H9 (cell line): ENCODE measurements at regions not wholly inside any gene's neighbourhood (a gene's known extent, or its start where the extent isn't known, plus 50 kb on each side); places are given as distances from the start of the nearest gene placed in this dataset.

Source experiments
- DNase-seq: peaks from one replicate; pipeline ENCODE4 v3.0.0-alpha.2; 2017
- H2AFZ ChIP-seq: one replicate; pipeline ENCODE4 v1.6.1; 2013; ENCODE audit warnings: mild to moderate bottlenecking, low read length, control low read depth, moderate library complexity
- H2AK5ac ChIP-seq: 2 replicates; pipeline ENCODE4 v1.6.1; 2013; ENCODE audit warnings: low read length, control low read depth, mixed read lengths; ENCODE audit not compliant: insufficient read length
- H2BK120ac ChIP-seq: one replicate; pipeline ENCODE4 v1.6.1; 2013; ENCODE audit warnings: low read depth, mild to moderate bottlenecking, low read length, control low read depth, inconsistent platforms; ENCODE audit not compliant: poor library complexity, severe bottlenecking
- H2BK12ac ChIP-seq: 2 replicates; pipeline ENCODE4 v1.6.1; 2013; ENCODE audit warnings: low read length, control low read depth, mixed read lengths, low read depth; ENCODE audit not compliant: insufficient read length
- H2BK15ac ChIP-seq: 2 replicates; pipeline ENCODE4 v1.6.1; 2013; ENCODE audit warnings: low read depth, low read length, control low read depth
- H2BK20ac ChIP-seq: one replicate; pipeline ENCODE4 v1.6.1; 2013; ENCODE audit warnings: low read depth, mild to moderate bottlenecking, low read length, control low read depth, inconsistent platforms; ENCODE audit not compliant: poor library complexity, severe bottlenecking
- H2BK5ac ChIP-seq: 2 replicates; pipeline ENCODE4 v1.6.1; 2013; ENCODE audit warnings: low read length, control low read depth, mixed read lengths; ENCODE audit not compliant: insufficient read length
- H3K14ac ChIP-seq: 2 replicates; pipeline ENCODE4 v1.6.1; 2013; ENCODE audit warnings: low read length, control low read depth; ENCODE audit not compliant: insufficient read depth
- H3K18ac ChIP-seq: 2 replicates; pipeline ENCODE4 v1.6.1; 2013; ENCODE audit warnings: low read depth, mild to moderate bottlenecking, mixed read lengths, low read length, control low read depth; ENCODE audit not compliant: insufficient read length
- H3K23ac ChIP-seq: 2 replicates; pipeline ENCODE4 v1.6.1; 2013; ENCODE audit warnings: low read length, control low read depth, mixed read lengths, low read depth; ENCODE audit not compliant: insufficient read length
- H3K23me2 ChIP-seq: 2 replicates; pipeline ENCODE4 v1.6.1; 2013; ENCODE audit warnings: low read depth, mild to moderate bottlenecking, mixed read lengths, low read length, control low read depth; ENCODE audit not compliant: insufficient read length, poor library complexity, severe bottlenecking
- H3K27ac ChIP-seq: 2 replicates; pipeline ENCODE4 v1.5.1; 2013; ENCODE audit warnings: low read length, control low read depth, mixed read lengths, low read depth; ENCODE audit not compliant: insufficient read length
- H3K27me3 ChIP-seq: 2 replicates; pipeline ENCODE4 v1.6.1; 2013; ENCODE audit warnings: low read length, control low read depth, inconsistent platforms; ENCODE audit not compliant: insufficient read depth
- H3K4ac ChIP-seq: 2 replicates; pipeline ENCODE4 v1.6.1; 2013; ENCODE audit warnings: low read depth, mild to moderate bottlenecking, control low read depth, inconsistent platforms, low read length, moderate library complexity
- H3K4me1 ChIP-seq: 2 replicates; pipeline ENCODE4 v1.6.1; 2013; ENCODE audit warnings: low read length, control low read depth, inconsistent platforms; ENCODE audit not compliant: insufficient read depth
- H3K4me2 ChIP-seq: 2 replicates; pipeline ENCODE4 v1.6.1; 2013; ENCODE audit warnings: low read length, control low read depth, mixed read lengths; ENCODE audit not compliant: insufficient read length, insufficient read depth
- H3K56ac ChIP-seq: 2 replicates; pipeline ENCODE4 v1.6.1; 2013; ENCODE audit warnings: low read depth, mild to moderate bottlenecking, mixed read lengths, low read length, control low read depth; ENCODE audit not compliant: insufficient read length
- H3K79me1 ChIP-seq: 2 replicates; pipeline ENCODE4 v1.6.1; 2013; ENCODE audit warnings: low read depth, mild to moderate bottlenecking, moderate library complexity, low read length, control low read depth, inconsistent platforms; ENCODE audit not compliant: insufficient read depth, poor library complexity, severe bottlenecking
- H3K79me2 ChIP-seq: 2 replicates; pipeline ENCODE4 v1.6.1; 2013; ENCODE audit warnings: low read length, control low read depth, inconsistent platforms; ENCODE audit not compliant: insufficient read depth
- H3K9ac ChIP-seq: 2 replicates; pipeline ENCODE4 v1.6.1; 2013; ENCODE audit warnings: low read length, control low read depth, mixed read lengths; ENCODE audit not compliant: insufficient read length; ENCODE audit errors: extremely low read depth
- H3K9me3 ChIP-seq: one replicate; pipeline ENCODE4 v1.6.1; 2013; ENCODE audit warnings: low read depth, low read length, inconsistent platforms; ENCODE audit not compliant: control insufficient read depth
- H3T11ph ChIP-seq: one replicate; pipeline ENCODE4 v1.6.1; 2013; ENCODE audit warnings: mild to moderate bottlenecking, low read length, control low read depth, inconsistent platforms
- H4K20me1 ChIP-seq: one replicate; pipeline ENCODE4 v1.6.1; 2013; ENCODE audit not compliant: control insufficient read depth, insufficient read length, insufficient read depth
- H4K5ac ChIP-seq: 2 replicates; pipeline ENCODE4 v1.6.1; 2013; ENCODE audit warnings: low read depth, mild to moderate bottlenecking, mixed read lengths, low read length, control low read depth; ENCODE audit not compliant: insufficient read length
- H4K8ac ChIP-seq: replicated peaks from 2 replicates; pipeline ENCODE4 v1.6.1; 2013; ENCODE audit warnings: low read length, control low read depth, mixed read lengths, low read depth; ENCODE audit not compliant: insufficient read length
- H4K91ac ChIP-seq: 2 replicates; pipeline ENCODE4 v1.6.1; 2013; ENCODE audit warnings: low read depth, mild to moderate bottlenecking, moderate library complexity, mixed read lengths, low read length, control low read depth; ENCODE audit not compliant: insufficient read length
- H3K27ac Mint-ChIP-seq, 3 experiments: 2 replicates in 2 of 3; 3 replicates in 1 of 3; pipeline ENCODE4 v1.8.0; 2020 to 2021; ENCODE audit warnings: mixed read lengths in 3 of 3, mild to moderate bottlenecking in 1 of 3, moderate library complexity in 1 of 3
- H3K27me3 Mint-ChIP-seq: 2 replicates; pipeline ENCODE4 v1.8.0; 2021; ENCODE audit warnings: low read depth, mild to moderate bottlenecking, moderate library complexity, mixed read lengths
- H3K36me3 Mint-ChIP-seq, 3 experiments: 2 replicates in 2 of 3; 3 replicates in 1 of 3; pipeline ENCODE4 v1.8.0; 2020 to 2021; ENCODE audit warnings: low read depth in 3 of 3, mixed read lengths in 3 of 3; ENCODE audit not compliant: insufficient read depth in 1 of 3
- H3K4me1 Mint-ChIP-seq, 2 experiments: 2 replicates each; pipeline ENCODE4 v1.8.0; 2020; ENCODE audit warnings: mixed read lengths in 2 of 2
- H3K4me3 Mint-ChIP-seq, 2 experiments: 2 replicates in 1 of 2; 3 replicates in 1 of 2; pipeline ENCODE4 v1.8.0; 2020 to 2021; ENCODE audit warnings: mild to moderate bottlenecking in 2 of 2, mixed read lengths in 2 of 2, moderate library complexity in 1 of 2
- H3K9me3 Mint-ChIP-seq, 2 experiments: 2 replicates in 1 of 2; 3 replicates in 1 of 2; pipeline ENCODE4 v1.8.0; 2020; ENCODE audit warnings: mild to moderate bottlenecking in 2 of 2, mixed read lengths in 2 of 2, moderate library complexity in 1 of 2
- WGBS: extraction: QIAGEN DNeasy Blood & Tissue Kit; methylation state at CpG from one replicate; pipeline ENCODE4 v1.1.7; 2013; ENCODE audit warnings: missing lambda C conversion rate, low lambda C conversion rate, mixed read lengths; ENCODE audit not compliant: insufficient read length; ENCODE audit errors: extremely low coverage; 5-methylcytosine and 5-hydroxymethylcytosine counted together
- TF ChIP-seq, protein P1 (sequence below): fragments of 200-600 bp; sonication (generic); conservative IDR thresholded peaks from 3 replicates; pipeline ENCODE4 v1.8.0; 2021; ENCODE audit warnings: antibody characterized with exemption, mild to moderate bottlenecking

DNA sequence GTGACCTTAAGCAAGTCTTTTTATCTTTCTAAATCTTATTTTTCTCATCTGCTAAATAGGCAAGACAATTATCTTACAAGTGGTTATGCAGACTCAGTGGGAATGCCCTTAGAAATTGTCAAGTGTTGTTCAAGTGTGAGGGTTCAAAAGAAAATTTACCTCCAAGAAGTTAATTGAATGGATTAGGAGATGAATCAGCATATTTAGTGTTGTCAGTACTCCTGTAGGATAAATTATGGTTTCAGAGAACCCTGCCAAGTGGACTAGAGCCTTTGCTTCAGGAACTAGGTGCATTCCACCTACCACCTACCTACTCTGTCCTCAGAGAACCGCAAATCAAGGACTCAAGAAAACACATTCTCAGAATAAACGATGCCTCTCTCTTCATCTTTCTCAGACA, 69.8 kb upstream of the KCTD1 start:
- no peak overlapping the region for H3K9ac ChIP-seq
- no peak overlapping the region for H3K27ac Mint-ChIP-seq
- H3K18ac ChIP-seq, result no peak overlapping the region
- H3K79me1 ChIP-seq, result no peaks in the 10 kb centered on the region
- H3K27ac ChIP-seq, result no peak overlapping the region
- no peak overlapping the region for H3K4me3 Mint-ChIP-seq
- no peaks in the 10 kb centered on the region for H3K9me3 ChIP-seq
- peaks cover 0 to 3% of the 10 kb centered on the region in 2 experiments; a peak in 2 of 5 replicates for H3K9me3 Mint-ChIP-seq
- H2BK5ac ChIP-seq, result no peak overlapping the region
- no peak overlapping the region for H4K91ac ChIP-seq
- TF ChIP-seq, protein P1, sequence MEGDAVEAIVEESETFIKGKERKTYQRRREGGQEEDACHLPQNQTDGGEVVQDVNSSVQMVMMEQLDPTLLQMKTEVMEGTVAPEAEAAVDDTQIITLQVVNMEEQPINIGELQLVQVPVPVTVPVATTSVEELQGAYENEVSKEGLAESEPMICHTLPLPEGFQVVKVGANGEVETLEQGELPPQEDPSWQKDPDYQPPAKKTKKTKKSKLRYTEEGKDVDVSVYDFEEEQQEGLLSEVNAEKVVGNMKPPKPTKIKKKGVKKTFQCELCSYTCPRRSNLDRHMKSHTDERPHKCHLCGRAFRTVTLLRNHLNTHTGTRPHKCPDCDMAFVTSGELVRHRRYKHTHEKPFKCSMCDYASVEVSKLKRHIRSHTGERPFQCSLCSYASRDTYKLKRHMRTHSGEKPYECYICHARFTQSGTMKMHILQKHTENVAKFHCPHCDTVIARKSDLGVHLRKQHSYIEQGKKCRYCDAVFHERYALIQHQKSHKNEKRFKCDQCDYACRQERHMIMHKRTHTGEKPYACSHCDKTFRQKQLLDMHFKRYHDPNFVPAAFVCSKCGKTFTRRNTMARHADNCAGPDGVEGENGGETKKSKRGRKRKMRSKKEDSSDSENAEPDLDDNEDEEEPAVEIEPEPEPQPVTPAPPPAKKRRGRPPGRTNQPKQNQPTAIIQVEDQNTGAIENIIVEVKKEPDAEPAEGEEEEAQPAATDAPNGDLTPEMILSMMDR, result no peak
- H3K4me1 ChIP-seq, result peaks cover 5% of the 10 kb centered on the region; the same call in 1 of the 2 replicates
- no peak overlapping the region for H2BK120ac ChIP-seq
- no peak overlapping the region for H3K4me2 ChIP-seq
- WGBS, result no CpG with 5 or more reads among the region's 2 CpGs
- H4K5ac ChIP-seq, result no peak overlapping the region
- H4K20me1 ChIP-seq, result no peaks in the 10 kb centered on the region
- no peak overlapping the region for H2BK20ac ChIP-seq
- no peak overlapping the region for H3K14ac ChIP-seq
- H2BK15ac ChIP-seq, result no peak overlapping the region
- H3K23ac ChIP-seq, result no peak overlapping the region
- DNase-seq, result no peak
- H2AK5ac ChIP-seq, result no peak overlapping the region
- H3K79me2 ChIP-seq, result no peaks in the 10 kb centered on the region
- no peak overlapping the region for H4K8ac ChIP-seq
- peaks cover 0 to 2% (median 0%) of the 10 kb centered on the region in 3 experiments; a peak in 1 of 7 replicates for H3K36me3 Mint-ChIP-seq
- H3K56ac ChIP-seq, result no peak overlapping the region
- H3K4me1 Mint-ChIP-seq, result peaks cover 21 to 22% of the 10 kb centered on the region in 2 experiments
- H3K23me2 ChIP-seq, result no peaks in the 10 kb centered on the region
- H2BK12ac ChIP-seq, result no peak overlapping the region
- H3T11ph ChIP-seq, result no peak overlapping the region
- no peak overlapping the region for H2AFZ ChIP-seq
- H3K27me3 Mint-ChIP-seq, result peaks cover 2% of the 10 kb centered on the region; the same call in 1 of the 2 replicates
- no peak overlapping the region for H3K4ac ChIP-seq
- H3K27me3 ChIP-seq, result no peaks in the 10 kb centered on the region
